ENCODE measurements at regions not wholly inside any gene's neighbourhood (a gene's known extent, or its start where the extent isn't known, plus 50 kb on each side); places are given as distances from the start of the nearest gene placed in this dataset.
A peak's percentile ranks its signal among the peaks of the same experiment; 100 is the strongest.

GRCh38 chr3:18890449-18890848, 257.9 kb upstream of the KCNH8 start:
- no peak overlapping the region for H3K4me3 Mint-ChIP-seq

GRCh38 chr3:18888819-18889218, 259.5 kb upstream of the KCNH8 start:
- peaks cover 0 to 25% (median 0%) of the 10 kb centered on the region in 3 donors for H3K27me3 Mint-ChIP-seq
- ATAC-seq (ENCODE audit: low read depth in 2 of 2) (no peak), DNase-seq (no peak)
- no peak overlapping the region for H3K4me3 Mint-ChIP-seq
- H3K36me3 Mint-ChIP-seq, result no peaks in the 10 kb centered on the region
- H3K4me1 Mint-ChIP-seq, result peaks cover 0 to 5% (median 0%) of the 10 kb centered on the region in 3 donors
- H3K9me3 Mint-ChIP-seq, result peaks cover 0 to 4% (median 0%) of the 10 kb centered on the region in 7 donors
- no peak overlapping the region for H3K27ac Mint-ChIP-seq

More at GRCh38 chr3:18890449-18890848, 257.9 kb upstream of the KCNH8 start:
- Mint-ChIP-seq H3K36me3 (no peaks in the 10 kb centered on the region), H3K27ac (no peak overlapping the region), H3K27me3 (peaks cover 0 to 25% (median 0%) of the 10 kb centered on the region in 3 donors), H3K4me1 (peaks cover 0 to 5% (median 0%) of the 10 kb centered on the region in 3 donors), H3K9me3 (peaks cover 0 to 4% (median 0%) of the 10 kb centered on the region in 7 donors)
- DNase-seq (no peak), ATAC-seq (ENCODE audit: low read depth in 2 of 2) (no peak)

GRCh38 chr3:18888370-18888769, 259.9 kb upstream of the KCNH8 start:
- Mint-ChIP-seq H3K4me1 (peaks cover 0 to 5% (median 0%) of the 10 kb centered on the region in 3 donors), H3K9me3 (peaks cover 0 to 4% (median 0%) of the 10 kb centered on the region in 7 donors), H3K4me3 (no peak overlapping the region), H3K27me3 (peaks cover 0 to 25% (median 0%) of the 10 kb centered on the region in 3 donors), H3K36me3 (no peaks in the 10 kb centered on the region), H3K27ac (no peak overlapping the region)
- ATAC-seq (ENCODE audit: low read depth in 2 of 2) (no peak), DNase-seq (no peak)

GRCh38 chr3:18886331-18886730, 262.0 kb upstream of the KCNH8 start:
- H3K9me3 Mint-ChIP-seq, result peaks cover 0 to 5% (median 0%) of the 10 kb centered on the region in 7 donors
- no peak overlapping the region for H3K4me3 Mint-ChIP-seq
- H3K4me1 Mint-ChIP-seq, result peaks cover 0 to 5% (median 0%) of the 10 kb centered on the region in 3 donors
- no peaks in the 10 kb centered on the region for H3K36me3 Mint-ChIP-seq
- H3K27me3 Mint-ChIP-seq, result peaks cover 0 to 16% (median 0%) of the 10 kb centered on the region in 3 donors
- ATAC-seq (ENCODE audit: low read depth in 2 of 2) (no peak), DNase-seq (no peak)
- no peak overlapping the region for H3K27ac Mint-ChIP-seq

GRCh38 chr3:18885612-18886011, 262.7 kb upstream of the KCNH8 start:
- H3K4me1 Mint-ChIP-seq, result peaks cover 0 to 5% (median 0%) of the 10 kb centered on the region in 3 donors
- no peak overlapping the region for H3K4me3 Mint-ChIP-seq
- H3K27me3 Mint-ChIP-seq, result peaks cover 0 to 16% (median 0%) of the 10 kb centered on the region in 3 donors
- ATAC-seq (ENCODE audit: low read depth in 2 of 2) (no peak), DNase-seq (no peak)
- peaks cover 0 to 5% (median 3%) of the 10 kb centered on the region in 7 donors for H3K9me3 Mint-ChIP-seq
- H3K27ac Mint-ChIP-seq, result peak overlapping the region in 1 of 6 donors; percentile 91
- H3K36me3 Mint-ChIP-seq, result no peaks in the 10 kb centered on the region

GRCh38 chr3:18883571-18883970, 264.7 kb upstream of the KCNH8 start:
- no peak for ATAC-seq (ENCODE audit: low read depth in 2 of 2)
- no peak overlapping the region for H3K4me3 Mint-ChIP-seq

GRCh38 chr3:18880691-18881090, 267.6 kb upstream of the KCNH8 start:
- Mint-ChIP-seq H3K27me3 (no peaks in the 10 kb centered on the region), H3K27ac (no peak overlapping the region), H3K4me1 (peaks cover 0 to under 1% (median 0%) of the 10 kb centered on the region in 3 donors), H3K9me3 (peaks cover 0 to 5% (median 0%) of the 10 kb centered on the region in 7 donors), H3K4me3 (no peak overlapping the region), H3K36me3 (no peaks in the 10 kb centered on the region)
- no peak for DNase-seq
- ATAC-seq (ENCODE audit: low read depth in 2 of 2), result no peak

More at GRCh38 chr3:18883571-18883970, 264.7 kb upstream of the KCNH8 start:
- H3K27ac Mint-ChIP-seq, result no peak overlapping the region
- no peak for DNase-seq
- peaks cover 0 to 5% (median 3%) of the 10 kb centered on the region in 7 donors for H3K9me3 Mint-ChIP-seq
- H3K4me1 Mint-ChIP-seq, result peaks cover 0 to 5% (median 0%) of the 10 kb centered on the region in 3 donors
- peaks cover 0 to 16% (median 0%) of the 10 kb centered on the region in 3 donors for H3K27me3 Mint-ChIP-seq
- H3K36me3 Mint-ChIP-seq, result no peaks in the 10 kb centered on the region

- DNase-seq (no peak), ATAC-seq (ENCODE audit: low read depth in 2 of 2) (no peak)
- Mint-ChIP-seq H3K9me3 (no peaks in the 10 kb centered on the region), H3K27me3 (no peaks in the 10 kb centered on the region), H3K27ac (no peak overlapping the region), H3K36me3 (no peaks in the 10 kb centered on the region), H3K4me3 (no peak overlapping the region), H3K4me1 (no peaks in the 10 kb centered on the region)
These were observed 275.8 kb upstream of the KCNH8 start for GRCh38 chr3:18872466-18872865.

- DNase-seq (no peak), ATAC-seq (ENCODE audit: low read depth in 2 of 2) (no peak)
- Mint-ChIP-seq H3K36me3 (no peaks in the 10 kb centered on the region), H3K27ac (no peak overlapping the region), H3K9me3 (no peaks in the 10 kb centered on the region), H3K4me3 (no peak overlapping the region), H3K4me1 (no peaks in the 10 kb centered on the region), H3K27me3 (no peaks in the 10 kb centered on the region)
These were observed 277.7 kb upstream of the KCNH8 start for GRCh38 chr3:18870642-18871041.

- H3K27ac Mint-ChIP-seq, result no peak overlapping the region
- H3K36me3 Mint-ChIP-seq, result no peaks in the 10 kb centered on the region
- no peak overlapping the region for H3K4me3 Mint-ChIP-seq
- H3K4me1 Mint-ChIP-seq, result no peaks in the 10 kb centered on the region
- no peaks in the 10 kb centered on the region for H3K9me3 Mint-ChIP-seq
- ATAC-seq (ENCODE audit: low read depth in 2 of 2) (no peak), DNase-seq (no peak)
- H3K27me3 Mint-ChIP-seq, result no peaks in the 10 kb centered on the region
These were observed 278.2 kb upstream of the KCNH8 start for GRCh38 chr3:18870074-18870640.

GRCh38 chr3:18868911-18869689, 279.2 kb upstream of the KCNH8 start:
- H3K27me3 Mint-ChIP-seq, result no peaks in the 10 kb centered on the region
- H3K4me3 Mint-ChIP-seq, result no peak overlapping the region
- ATAC-seq (ENCODE audit: low read depth in 2 of 2), result no peak
- no peak for DNase-seq
- no peak overlapping the region for H3K27ac Mint-ChIP-seq
- no peaks in the 10 kb centered on the region for H3K4me1 Mint-ChIP-seq
- H3K9me3 Mint-ChIP-seq, result no peaks in the 10 kb centered on the region
- H3K36me3 Mint-ChIP-seq, result no peaks in the 10 kb centered on the region

- Mint-ChIP-seq H3K4me1 (no peaks in the 10 kb centered on the region), H3K4me3 (no peak overlapping the region), H3K27ac (no peak overlapping the region), H3K27me3 (peaks cover 0 to 8% (median 4%) of the 10 kb centered on the region in 3 donors), H3K9me3 (no peaks in the 10 kb centered on the region), H3K36me3 (no peaks in the 10 kb centered on the region)
- ATAC-seq (ENCODE audit: low read depth in 2 of 2) (no peak), DNase-seq (no peak)
These were observed 281.4 kb upstream of the KCNH8 start for GRCh38 chr3:18866899-18867298.

- Mint-ChIP-seq H3K27ac (no peak overlapping the region), H3K27me3 (peaks cover 0 to 8% (median 4%) of the 10 kb centered on the region in 3 donors), H3K4me1 (no peaks in the 10 kb centered on the region), H3K4me3 (no peak overlapping the region), H3K36me3 (no peaks in the 10 kb centered on the region), H3K9me3 (no peaks in the 10 kb centered on the region)
- no peak for DNase-seq
- ATAC-seq (ENCODE audit: low read depth in 2 of 2), result no peak
These were observed 283.2 kb upstream of the KCNH8 start for GRCh38 chr3:18864933-18865731.

Measured in naive B cell (primary cell).